ENCODE measurements at regions not wholly inside any gene's neighbourhood (a gene's known extent, or its start where the extent isn't known, plus 50 kb on each side); places are given as distances from the start of the nearest gene placed in this dataset.

- Histone ChIP-seq H3K4me3 (ENCODE audit: extremely low read depth in 1 of 4, insufficient read depth in 2 of 4, low read depth in 3 of 4, low read length in 4 of 4) (no peak overlapping the region), H3K23me2 (ENCODE audit: low read depth, low read length) (no peaks in the 10 kb centered on the region), H4K8ac (ENCODE audit: extremely low read depth, insufficient read depth, low read length) (no peak overlapping the region), H2BK20ac (ENCODE audit: low read length) (no peak overlapping the region), H3K79me1 (ENCODE audit: low read depth, low read length) (no peaks in the 10 kb centered on the region), H4K20me1 (replicated peaks in 1 of 2; ENCODE audit: control insufficient read depth in 1 of 2, insufficient read depth in 2 of 2, low read length in 2 of 2) (no peaks in the 10 kb centered on the region), H3K9ac (replicated peaks in 1 of 4; ENCODE audit: extremely low read depth in 1 of 4, low read depth in 3 of 4, low read length in 3 of 4) (no peak overlapping the region), H4K5ac (ENCODE audit: insufficient read length, low read depth, low read length) (no peak overlapping the region), H3K9me3 (ENCODE audit: insufficient read depth in 2 of 2, low read depth in 1 of 2, low read length in 1 of 2) (no peaks in the 10 kb centered on the region), H3K56ac (replicated peaks; ENCODE audit: insufficient read length, low read depth, low read length) (no peak overlapping the region), H3K4me1 (replicated peaks in 1 of 4; ENCODE audit: control insufficient read depth in 3 of 4, insufficient read depth in 4 of 4, low read length in 3 of 4) (peaks cover 0 to 3% (median 0%) of the 10 kb centered on the region in 4 experiments; a peak in 5 of 7 replicates), H3K18ac (ENCODE audit: extremely low read depth, low read length) (no peak overlapping the region), H3K79me2 (ENCODE audit: control insufficient read depth in 1 of 2, insufficient read depth in 2 of 2, low read length in 2 of 2) (no peaks in the 10 kb centered on the region), H2BK15ac (ENCODE audit: low read length) (no peak overlapping the region), H3K23ac (ENCODE audit: insufficient read length) (no peak overlapping the region), H3K4ac (replicated peaks; ENCODE audit: insufficient read length, low read depth, low read length) (no peak overlapping the region), H3K4me2 (ENCODE audit: insufficient read depth in 1 of 2, low read depth in 2 of 2, low read length in 2 of 2) (no peak overlapping the region), H2BK5ac (ENCODE audit: low read depth, low read length) (no peak overlapping the region), H2AK5ac (ENCODE audit: low read depth, low read length) (no peak overlapping the region), H2BK12ac (ENCODE audit: low read depth, low read length) (no peak overlapping the region), H3K27me3 (replicated peaks in 1 of 4; ENCODE audit: control insufficient read depth in 3 of 4, extremely low read depth in 1 of 4, insufficient read depth in 3 of 4, low read length in 3 of 4) (no peaks in the 10 kb centered on the region; a peak in 3 of 7 replicates), H2AFZ (ENCODE audit: low read length) (no peak overlapping the region), H3K14ac (ENCODE audit: insufficient read length) (no peak overlapping the region), H3K36me3 (ENCODE audit: control insufficient read depth in 2 of 4, insufficient read depth in 4 of 4, low read length in 3 of 4) (no peaks in the 10 kb centered on the region), H4K91ac (replicated peaks; ENCODE audit: insufficient read length, low read length) (no peak overlapping the region), H2BK120ac (replicated peaks; ENCODE audit: low read depth, low read length) (no peak overlapping the region), H3K27ac (ENCODE audit: low read depth, low read length) (no peak overlapping the region)
- CTCF ChIA-PET (ENCODE audit: partially characterized antibody): interaction anchor here (0.8 to 2.1 kb wide), 4 partner anchors 10 to 265 kb away, joined by 4 to 10 read pairs (median 6); no protein-coding TSS in a partner anchor
- DNase-seq (ENCODE audit: low read depth in 1 of 2, low spot score in 2 of 2): no peak
- no CpG with 5 or more reads among the region's 1 CpG for WGBS, 2 experiments (ENCODE audit: extremely low coverage in 1 of 2, insufficient coverage in 1 of 2, insufficient read length in 1 of 2, insufficient replicate concordance in 2 of 2, low coverage in 1 of 2, low lambda C conversion rate in 2 of 2, missing lambda C conversion rate in 1 of 2)
- POLR2A ChIA-PET (ENCODE audit: partially characterized antibody): no interaction called here
- no peak for FAIRE-seq
- TF ChIP-seq KDM4A (IDR thresholded peaks at IDR 0.05; ENCODE audit: low read depth, low read length, severe bottlenecking) (no peak), ASH2L (IDR thresholded peaks at IDR 0.05; ENCODE audit: low read length) (no peak), SP1 (IDR thresholded peaks at IDR 0.05; ENCODE audit: low read depth, low read length) (no peak), SUZ12 (IDR thresholded peaks at IDR 0.05; ENCODE audit: low read length) (no peak), FOSL1 (IDR thresholded peaks at IDR 0.05; ENCODE audit: insufficient read depth, low read depth, low read length) (no peak), RFX5 (IDR thresholded peaks at IDR 0.05; ENCODE audit: borderline replicate concordance, low read depth, low read length) (no peak), GTF2F1 (IDR thresholded peaks at IDR 0.05; ENCODE audit: borderline replicate concordance, low read depth, low read length) (no peak), EP300 (IDR thresholded peaks at IDR 0.05; ENCODE audit: borderline replicate concordance in 1 of 2, low read depth in 2 of 2, low read length in 2 of 2) (no peak), BACH1 (IDR thresholded peaks at IDR 0.05; ENCODE audit: low read length) (no peak), RXRA (IDR thresholded peaks at IDR 0.05; ENCODE audit: insufficient read depth, low read depth, low read length) (no peak), TEAD4 (IDR thresholded peaks at IDR 0.05; ENCODE audit: low read depth, low read length) (no peak), CHD2 (IDR thresholded peaks at IDR 0.05; ENCODE audit: low read length) (no peak)
- TF ChIP-seq, protein P1, sequence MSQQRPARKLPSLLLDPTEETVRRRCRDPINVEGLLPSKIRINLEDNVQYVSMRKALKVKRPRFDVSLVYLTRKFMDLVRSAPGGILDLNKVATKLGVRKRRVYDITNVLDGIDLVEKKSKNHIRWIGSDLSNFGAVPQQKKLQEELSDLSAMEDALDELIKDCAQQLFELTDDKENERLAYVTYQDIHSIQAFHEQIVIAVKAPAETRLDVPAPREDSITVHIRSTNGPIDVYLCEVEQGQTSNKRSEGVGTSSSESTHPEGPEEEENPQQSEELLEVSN (IDR thresholded peaks at IDR 0.05): no peak
- TF ChIP-seq, protein P2, sequence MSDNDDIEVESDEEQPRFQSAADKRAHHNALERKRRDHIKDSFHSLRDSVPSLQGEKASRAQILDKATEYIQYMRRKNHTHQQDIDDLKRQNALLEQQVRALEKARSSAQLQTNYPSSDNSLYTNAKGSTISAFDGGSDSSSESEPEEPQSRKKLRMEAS (IDR thresholded peaks at IDR 0.05): no peak
Measured at GRCh38 chr12:129961856-129962255, 58.0 kb upstream of the TMEM132D start.

Data from H1 (cell line).